Coronary artery (tissue), 2 donors: ENCODE measurements at regions not wholly inside any gene's neighbourhood (a gene's known extent, or its start where the extent isn't known, plus 50 kb on each side); places are given as distances from the start of the nearest gene placed in this dataset.

Experiments
- DNase-seq: peaks from one replicate; pipeline ENCODE4 v3.0.0-alpha.2; 2017; ENCODE audit warnings: low spot score
- H3K27ac ChIP-seq, 2 donors: fragments of 200-600 bp; sonication (generic); one replicate each; pipeline ENCODE4 v1.5.1; 2016 to 2019
- H3K4me3 ChIP-seq: fragments of 200-600 bp; sonication (generic); 2 replicates; pipeline ENCODE4 v1.5.1; 2016; ENCODE audit warnings: mild to moderate bottlenecking, moderate library complexity
- TF ChIP-seq, protein P1 (sequence below): fragments of 200-600 bp; sonication (generic); IDR thresholded peaks from one replicate; pipeline ENCODE4 v1.5.1; 2019; ENCODE audit warnings: antibody characterized with exemption

DNA sequence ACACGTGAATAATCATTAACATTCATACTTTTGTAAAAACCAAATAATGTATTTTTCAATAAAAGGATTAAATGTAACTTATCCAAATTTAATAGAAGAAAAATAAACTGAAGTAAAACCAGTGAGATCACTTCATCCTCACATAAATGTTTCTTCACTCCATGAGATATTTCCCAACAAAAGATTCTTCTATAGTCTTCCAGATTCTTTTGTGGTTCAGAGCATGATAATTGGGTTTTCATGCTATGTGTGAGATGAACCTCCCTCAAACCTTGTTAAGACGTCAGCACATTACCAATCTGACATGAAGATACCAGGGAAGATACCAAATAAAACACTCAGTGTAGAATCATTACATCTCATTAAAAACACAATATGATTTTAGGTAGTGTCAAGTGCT lies 62.9 kb upstream of the OXGR1 start:
- no peak overlapping the region for H3K4me3 ChIP-seq
- H3K27ac ChIP-seq, result no peak overlapping the region
- TF ChIP-seq, protein P1, sequence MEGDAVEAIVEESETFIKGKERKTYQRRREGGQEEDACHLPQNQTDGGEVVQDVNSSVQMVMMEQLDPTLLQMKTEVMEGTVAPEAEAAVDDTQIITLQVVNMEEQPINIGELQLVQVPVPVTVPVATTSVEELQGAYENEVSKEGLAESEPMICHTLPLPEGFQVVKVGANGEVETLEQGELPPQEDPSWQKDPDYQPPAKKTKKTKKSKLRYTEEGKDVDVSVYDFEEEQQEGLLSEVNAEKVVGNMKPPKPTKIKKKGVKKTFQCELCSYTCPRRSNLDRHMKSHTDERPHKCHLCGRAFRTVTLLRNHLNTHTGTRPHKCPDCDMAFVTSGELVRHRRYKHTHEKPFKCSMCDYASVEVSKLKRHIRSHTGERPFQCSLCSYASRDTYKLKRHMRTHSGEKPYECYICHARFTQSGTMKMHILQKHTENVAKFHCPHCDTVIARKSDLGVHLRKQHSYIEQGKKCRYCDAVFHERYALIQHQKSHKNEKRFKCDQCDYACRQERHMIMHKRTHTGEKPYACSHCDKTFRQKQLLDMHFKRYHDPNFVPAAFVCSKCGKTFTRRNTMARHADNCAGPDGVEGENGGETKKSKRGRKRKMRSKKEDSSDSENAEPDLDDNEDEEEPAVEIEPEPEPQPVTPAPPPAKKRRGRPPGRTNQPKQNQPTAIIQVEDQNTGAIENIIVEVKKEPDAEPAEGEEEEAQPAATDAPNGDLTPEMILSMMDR, result no peak
- no peak for DNase-seq

DNA sequence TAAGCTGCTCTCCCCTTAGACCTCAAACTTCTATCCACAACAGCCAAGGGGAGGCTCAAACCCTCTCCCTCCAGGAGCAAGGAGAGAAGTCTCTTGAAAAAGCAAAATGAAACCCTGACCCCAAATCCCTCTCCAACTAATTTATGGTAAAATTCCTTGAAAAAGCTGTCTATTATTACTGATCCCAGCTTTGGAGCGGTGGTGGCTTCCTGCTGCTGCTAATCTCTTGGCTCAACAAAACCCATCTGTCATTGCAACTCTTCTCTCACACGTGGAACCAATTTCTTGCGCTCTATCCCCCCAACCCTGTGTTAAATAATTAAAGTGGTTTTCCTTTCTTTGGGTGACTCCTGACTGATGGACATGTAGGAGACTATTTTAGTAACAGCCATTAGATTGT lies 64.1 kb upstream of the OXGR1 start:
- Histone ChIP-seq H3K27ac (no peak overlapping the region), H3K4me3 (no peak overlapping the region)
- DNase-seq, result no peak
- TF ChIP-seq, protein P1, result no peak

DNA sequence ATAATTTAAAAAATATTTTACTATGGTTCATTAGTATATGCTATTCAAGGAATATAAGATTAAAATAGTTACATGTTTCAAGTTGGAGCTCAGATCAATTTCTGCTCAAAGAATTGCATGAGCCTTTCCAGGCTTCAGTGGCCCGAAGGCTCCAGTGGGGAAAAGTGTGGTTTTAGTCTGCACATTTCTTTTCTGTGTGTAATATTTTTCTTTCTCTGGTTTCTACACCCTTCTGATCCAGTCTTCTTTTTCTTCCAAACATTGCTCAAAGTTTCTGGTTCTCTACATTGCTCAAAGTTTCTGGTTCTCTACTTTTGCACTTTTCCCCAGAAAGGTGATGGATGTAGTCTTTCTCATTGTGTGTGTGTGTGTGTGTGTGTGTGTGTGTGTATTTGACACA lies 64.7 kb upstream of the OXGR1 start:
- DNase-seq, result no peak
- TF ChIP-seq, protein P1, result no peak
- Histone ChIP-seq H3K4me3 (no peak overlapping the region), H3K27ac (no peak overlapping the region)

- no peak for DNase-seq
- TF ChIP-seq, protein P1, result no peak
- no peak overlapping the region for H3K4me3 ChIP-seq
Measured at GRCh38 chr13:97067017-97067895, 73.0 kb upstream of the OXGR1 start.

DNA sequence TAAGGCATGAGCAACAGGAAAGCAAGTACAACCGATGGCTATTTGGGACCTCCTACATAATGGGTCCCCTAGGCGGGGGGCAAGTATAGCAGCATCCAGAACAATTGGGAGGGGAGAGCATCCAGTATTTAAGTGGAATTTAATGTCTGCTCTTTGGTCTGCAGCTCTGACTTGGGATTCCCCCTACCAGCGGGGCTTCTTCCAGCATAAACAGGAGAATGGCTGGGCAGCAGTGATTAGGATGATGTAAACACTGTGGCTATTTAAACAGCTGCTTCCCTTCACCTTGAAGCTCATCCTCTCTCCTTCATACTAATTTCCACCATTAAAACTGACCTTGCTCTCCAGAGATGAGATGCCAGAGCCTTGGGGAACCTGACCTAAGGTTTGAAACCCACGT lies 73.9 kb upstream of the OXGR1 start:
- no peak overlapping the region for H3K4me3 ChIP-seq
- H3K27ac ChIP-seq, result no peak overlapping the region
- TF ChIP-seq, protein P1, result no peak
- DNase-seq, result no peak

More at GRCh38 chr13:97067017-97067895, 73.0 kb upstream of the OXGR1 start:
- no peak overlapping the region for H3K27ac ChIP-seq

- TF ChIP-seq, protein P1, result no peak
- DNase-seq, result no peak
- Histone ChIP-seq H3K4me3 (no peak overlapping the region), H3K27ac (no peak overlapping the region)
Measured at GRCh38 chr13:97069050-97069815, 75.0 kb upstream of the OXGR1 start.
